Astrocyte (in vitro differentiated cells and primary cell): ENCODE measurements at regions not wholly inside any gene's neighbourhood (a gene's known extent, or its start where the extent isn't known, plus 50 kb on each side); places are given as distances from the start of the nearest gene placed in this dataset.

Source experiments
- DNase-seq: peaks from one replicate; pipeline ENCODE4 v3.0.0-alpha.2; 2010; ENCODE audit warnings: low read depth
- FAIRE-seq: peaks from 2 replicates; lab custom pipeline; 2011; peaks lifted over from hg19 to GRCh38; lab: Jason Lieb, UNC
- H2AFZ ChIP-seq: 2 replicates; pipeline ENCODE4 v1.6.0; 2012; ENCODE audit warnings: low read depth, low read length, inconsistent platforms
- H3K27ac ChIP-seq: 2 replicates; pipeline ENCODE4 v1.5.1; 2011; ENCODE audit warnings: low read depth, low read length, inconsistent platforms
- H3K27me3 ChIP-seq: 2 replicates; pipeline ENCODE4 v1.6.0; 2011; ENCODE audit warnings: low read length, inconsistent platforms; ENCODE audit not compliant: insufficient read depth
- H3K36me3 ChIP-seq: 2 replicates; pipeline ENCODE4 v1.5.1; 2011; ENCODE audit warnings: low read length, inconsistent platforms; ENCODE audit not compliant: insufficient read depth
- H3K4me1 ChIP-seq: 2 replicates; pipeline ENCODE4 v1.5.1; 2011; ENCODE audit warnings: low read length, inconsistent platforms; ENCODE audit not compliant: insufficient read depth
- H3K4me2 ChIP-seq: 2 replicates; pipeline ENCODE4 v1.6.0; 2012; ENCODE audit warnings: low read length, inconsistent platforms
- H3K4me3 ChIP-seq: 2 replicates; pipeline ENCODE4 v1.5.1; 2011; ENCODE audit warnings: low read depth, mild to moderate bottlenecking, low read length, inconsistent platforms; ENCODE audit not compliant: insufficient read depth
- H3K79me2 ChIP-seq: 2 replicates; pipeline ENCODE4 v1.6.0; 2012; ENCODE audit warnings: mild to moderate bottlenecking, low read length, inconsistent platforms; ENCODE audit not compliant: insufficient read depth
- H3K9ac ChIP-seq: 2 replicates; pipeline ENCODE4 v1.6.0; 2012; ENCODE audit warnings: mild to moderate bottlenecking, low read length, inconsistent platforms
- H3K9me3 ChIP-seq: 2 replicates; pipeline ENCODE4 v1.5.1; 2012; ENCODE audit warnings: low read depth, mild to moderate bottlenecking, low read length, inconsistent platforms; ENCODE audit not compliant: insufficient read depth
- H4K20me1 ChIP-seq: 2 replicates; pipeline ENCODE4 v1.6.0; 2012; ENCODE audit warnings: low read length, inconsistent platforms; ENCODE audit not compliant: insufficient read depth
- H3K27ac Mint-ChIP-seq: one replicate; pipeline ENCODE4 v1.8.0; 2021; ENCODE audit warnings: mild to moderate bottlenecking, mixed read lengths; ENCODE audit not compliant: unreplicated experiment
- H3K27me3 Mint-ChIP-seq: one replicate; pipeline ENCODE4 v1.8.0; 2021; ENCODE audit warnings: low read depth, mixed read lengths; ENCODE audit not compliant: unreplicated experiment
- H3K36me3 Mint-ChIP-seq: one replicate; pipeline ENCODE4 v1.8.0; 2021; ENCODE audit warnings: low read depth, mixed read lengths; ENCODE audit not compliant: unreplicated experiment
- H3K4me1 Mint-ChIP-seq: one replicate; pipeline ENCODE4 v1.8.0; 2021; ENCODE audit warnings: low read depth, mixed read lengths; ENCODE audit not compliant: unreplicated experiment
- H3K4me3 Mint-ChIP-seq: one replicate; pipeline ENCODE4 v1.8.0; 2021; ENCODE audit warnings: mild to moderate bottlenecking, moderate library complexity, mixed read lengths; ENCODE audit not compliant: unreplicated experiment
- H3K9me3 Mint-ChIP-seq: one replicate; pipeline ENCODE4 v1.8.0; 2021; ENCODE audit warnings: mild to moderate bottlenecking, mixed read lengths; ENCODE audit not compliant: unreplicated experiment
- EZH2 ChIP-seq: IDR thresholded peaks from 2 replicates; pipeline ENCODE4 v1.6.1; 2012; ENCODE audit warnings: mild to moderate bottlenecking, low read length, inconsistent platforms; ENCODE audit not compliant: insufficient read depth
- TF ChIP-seq, protein P1 (sequence below): IDR thresholded peaks from 2 replicates; pipeline ENCODE4 v1.5.1; 2011; ENCODE audit warnings: low read depth, mild to moderate bottlenecking, inconsistent platforms, low read length, moderate library complexity; ENCODE audit not compliant: insufficient read depth

DNA sequence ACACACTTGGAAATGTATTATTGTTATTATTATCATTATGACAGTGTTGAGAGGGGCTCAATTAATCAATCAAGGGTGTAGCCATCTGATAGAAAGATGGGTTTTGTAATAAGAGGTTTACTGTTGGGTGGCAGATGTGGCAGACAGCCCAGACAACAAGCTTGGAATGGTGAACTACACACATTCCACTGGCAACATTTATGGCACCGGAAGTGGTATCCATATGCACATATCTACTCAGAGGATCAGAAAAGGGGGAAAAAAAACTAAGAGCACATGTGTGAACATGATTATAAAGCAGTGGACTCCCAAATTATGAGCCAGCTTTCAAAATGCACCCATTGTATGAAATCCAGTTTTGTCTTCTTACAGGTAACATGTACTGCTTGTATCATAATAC is 125.9 kb upstream of the ARX start:
- FAIRE-seq (peak; percentile 68), DNase-seq (no peak)
- no peak overlapping the region for H3K4me2 ChIP-seq
- H3K27me3 ChIP-seq, result peaks cover 7% of the 10 kb centered on the region
- no peaks in the 10 kb centered on the region for H3K9me3 ChIP-seq
- H3K36me3 ChIP-seq, result no peaks in the 10 kb centered on the region
- H4K20me1 ChIP-seq, result no peaks in the 10 kb centered on the region
- Mint-ChIP-seq H3K4me1 (no peaks in the 10 kb centered on the region), H3K27ac (no peak overlapping the region), H3K4me3 (no peak overlapping the region), H3K9me3 (no peaks in the 10 kb centered on the region), H3K27me3 (peaks cover 9% of the 10 kb centered on the region), H3K36me3 (no peaks in the 10 kb centered on the region)
- no peaks in the 10 kb centered on the region for H3K79me2 ChIP-seq
- no peak overlapping the region for H3K4me3 ChIP-seq
- H3K9ac ChIP-seq, result no peak overlapping the region
- H3K4me1 ChIP-seq, result no peaks in the 10 kb centered on the region
- no peak overlapping the region for H3K27ac ChIP-seq
- no peak overlapping the region for H2AFZ ChIP-seq
- TF ChIP-seq, protein P1, sequence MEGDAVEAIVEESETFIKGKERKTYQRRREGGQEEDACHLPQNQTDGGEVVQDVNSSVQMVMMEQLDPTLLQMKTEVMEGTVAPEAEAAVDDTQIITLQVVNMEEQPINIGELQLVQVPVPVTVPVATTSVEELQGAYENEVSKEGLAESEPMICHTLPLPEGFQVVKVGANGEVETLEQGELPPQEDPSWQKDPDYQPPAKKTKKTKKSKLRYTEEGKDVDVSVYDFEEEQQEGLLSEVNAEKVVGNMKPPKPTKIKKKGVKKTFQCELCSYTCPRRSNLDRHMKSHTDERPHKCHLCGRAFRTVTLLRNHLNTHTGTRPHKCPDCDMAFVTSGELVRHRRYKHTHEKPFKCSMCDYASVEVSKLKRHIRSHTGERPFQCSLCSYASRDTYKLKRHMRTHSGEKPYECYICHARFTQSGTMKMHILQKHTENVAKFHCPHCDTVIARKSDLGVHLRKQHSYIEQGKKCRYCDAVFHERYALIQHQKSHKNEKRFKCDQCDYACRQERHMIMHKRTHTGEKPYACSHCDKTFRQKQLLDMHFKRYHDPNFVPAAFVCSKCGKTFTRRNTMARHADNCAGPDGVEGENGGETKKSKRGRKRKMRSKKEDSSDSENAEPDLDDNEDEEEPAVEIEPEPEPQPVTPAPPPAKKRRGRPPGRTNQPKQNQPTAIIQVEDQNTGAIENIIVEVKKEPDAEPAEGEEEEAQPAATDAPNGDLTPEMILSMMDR, result no peak

DNA sequence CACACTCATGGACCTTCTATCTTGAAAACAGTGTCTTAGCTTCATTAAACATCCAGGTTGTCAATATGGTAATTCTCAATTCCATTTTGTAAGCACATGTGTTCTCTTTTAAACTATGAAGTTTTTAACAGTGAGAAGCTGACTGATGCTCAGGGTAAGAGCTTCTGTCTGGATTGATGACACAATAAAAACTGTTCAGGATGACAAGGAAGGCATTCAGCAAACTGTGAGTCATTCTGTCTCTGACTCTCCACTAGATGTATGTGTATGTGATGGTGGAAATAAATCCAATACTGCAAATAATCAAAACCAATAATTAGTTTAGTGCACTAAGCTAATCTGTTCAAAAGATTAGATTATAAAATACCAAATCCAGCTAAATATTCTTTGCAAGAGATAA is 115.3 kb upstream of the ARX start:
- peaks cover 6% of the 10 kb centered on the region for H3K4me1 Mint-ChIP-seq
- FAIRE-seq (peak; percentile 86), DNase-seq (no peak)
- Histone ChIP-seq H3K4me1 (no peaks in the 10 kb centered on the region), H3K9ac (no peak overlapping the region), H3K4me2 (no peak overlapping the region), H3K4me3 (no peak overlapping the region), H3K27me3 (no peaks in the 10 kb centered on the region), H3K9me3 (no peaks in the 10 kb centered on the region), H3K27ac (no peak overlapping the region), H2AFZ (no peak overlapping the region), H3K36me3 (no peaks in the 10 kb centered on the region), H3K79me2 (no peaks in the 10 kb centered on the region), H4K20me1 (no peaks in the 10 kb centered on the region)
- TF ChIP-seq, protein P1, result no peak
- TF ChIP-seq EZH2, result no peak
- H3K4me3 Mint-ChIP-seq, result no peak overlapping the region
- no peaks in the 10 kb centered on the region for H3K36me3 Mint-ChIP-seq
- H3K27ac Mint-ChIP-seq, result peak overlapping the region; percentile 53
- H3K27me3 Mint-ChIP-seq, result no peaks in the 10 kb centered on the region
- no peaks in the 10 kb centered on the region for H3K9me3 Mint-ChIP-seq

DNA sequence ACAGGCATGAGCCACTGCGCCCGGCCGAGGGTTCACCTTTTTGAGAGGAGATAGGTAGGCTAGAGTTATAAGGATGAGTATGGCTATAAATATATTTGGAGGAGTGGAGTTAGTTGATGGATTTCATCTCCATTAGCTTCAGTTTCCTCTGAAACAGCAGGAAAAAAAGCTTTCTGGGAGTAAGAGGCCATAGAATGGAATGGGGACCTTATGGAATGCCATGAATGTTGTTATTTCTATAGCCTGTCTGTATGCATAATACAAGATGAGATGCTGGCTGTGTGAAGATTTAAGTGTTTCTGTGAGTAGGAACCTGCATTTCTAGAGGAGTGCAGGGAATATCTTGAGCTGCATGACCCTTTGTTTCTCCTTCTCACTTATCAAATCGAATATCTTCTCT is 114.9 kb upstream of the ARX start:
- H3K9ac ChIP-seq, result no peak overlapping the region

More for the DNA sequence above, 114.9 kb upstream of the ARX start:
- H3K79me2 ChIP-seq, result no peaks in the 10 kb centered on the region
- no peak overlapping the region for H2AFZ ChIP-seq
- Mint-ChIP-seq H3K27ac (peak overlapping the region; percentile 53), H3K9me3 (no peaks in the 10 kb centered on the region), H3K4me1 (peaks cover 6% of the 10 kb centered on the region), H3K27me3 (no peaks in the 10 kb centered on the region), H3K4me3 (no peak overlapping the region), H3K36me3 (no peaks in the 10 kb centered on the region)
- no peaks in the 10 kb centered on the region for H3K4me1 ChIP-seq
- FAIRE-seq, result peak; percentile 41
- TF ChIP-seq, protein P1, result no peak
- TF ChIP-seq EZH2, result no peak
- H3K4me3 ChIP-seq, result no peak overlapping the region
- H4K20me1 ChIP-seq, result no peaks in the 10 kb centered on the region
- no peak for DNase-seq
- no peaks in the 10 kb centered on the region for H3K9me3 ChIP-seq
- no peak overlapping the region for H3K4me2 ChIP-seq
- no peak overlapping the region for H3K27ac ChIP-seq
- H3K27me3 ChIP-seq, result no peaks in the 10 kb centered on the region
- no peaks in the 10 kb centered on the region for H3K36me3 ChIP-seq
